ENCODE measurements at regions not wholly inside any gene's neighbourhood (a gene's known extent, or its start where the extent isn't known, plus 50 kb on each side); places are given as distances from the start of the nearest gene placed in this dataset.

DNA sequence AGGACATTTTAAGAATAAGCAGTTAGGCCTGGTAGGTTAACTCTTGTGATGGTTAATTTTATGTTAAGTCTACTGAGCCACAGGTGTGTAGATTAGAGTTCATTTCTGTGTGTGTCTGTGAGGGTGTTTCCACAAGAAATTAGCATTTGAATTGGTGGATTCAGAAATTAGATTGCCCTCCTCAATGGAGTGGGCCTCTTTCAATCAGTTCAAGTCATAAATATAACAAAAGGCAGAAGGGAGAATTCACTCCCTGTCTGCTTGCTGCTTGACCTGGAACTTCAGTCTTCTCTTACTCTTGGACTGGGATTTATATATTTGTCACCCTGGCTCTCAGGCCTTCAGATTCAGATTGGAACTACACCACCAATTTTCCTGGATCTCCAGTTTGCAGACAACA is 55.3 kb upstream of the POM121L12 start:
- Mint-ChIP-seq H3K36me3 (peaks cover 2% of the 10 kb centered on the region), H3K4me3 (no peak overlapping the region), H3K27ac (no peak overlapping the region), H3K4me1 (peaks cover 4% of the 10 kb centered on the region), H3K27me3 (ENCODE audit: insufficient read depth, low read depth) (peaks cover 2% of the 10 kb centered on the region), H3K9me3 (peaks cover 22% of the 10 kb centered on the region)
- Histone ChIP-seq H4K20me1 (ENCODE audit: low read depth) (no peaks in the 10 kb centered on the region), H3K79me2 (ENCODE audit: low read depth) (no peaks in the 10 kb centered on the region), H3K27me3 (no peaks in the 10 kb centered on the region), H3K4me2 (no peak overlapping the region), H3K4me1 (no peaks in the 10 kb centered on the region), H3K9ac (no peak overlapping the region), H3K9me3 (ENCODE audit: low read depth) (no peaks in the 10 kb centered on the region), H3K27ac (no peak overlapping the region), H2AFZ (replicated peaks) (no peak overlapping the region), H3K4me3 (no peak overlapping the region), H3K36me3 (no peaks in the 10 kb centered on the region), H3F3A (ENCODE audit: low read depth) (no peaks in the 10 kb centered on the region)
- TF ChIP-seq EZH2 (IDR thresholded peaks at IDR 0.05) (no peak), EZH2phosphoT487 (IDR thresholded peaks at IDR 0.05) (no peak)
- TF ChIP-seq, protein P1, sequence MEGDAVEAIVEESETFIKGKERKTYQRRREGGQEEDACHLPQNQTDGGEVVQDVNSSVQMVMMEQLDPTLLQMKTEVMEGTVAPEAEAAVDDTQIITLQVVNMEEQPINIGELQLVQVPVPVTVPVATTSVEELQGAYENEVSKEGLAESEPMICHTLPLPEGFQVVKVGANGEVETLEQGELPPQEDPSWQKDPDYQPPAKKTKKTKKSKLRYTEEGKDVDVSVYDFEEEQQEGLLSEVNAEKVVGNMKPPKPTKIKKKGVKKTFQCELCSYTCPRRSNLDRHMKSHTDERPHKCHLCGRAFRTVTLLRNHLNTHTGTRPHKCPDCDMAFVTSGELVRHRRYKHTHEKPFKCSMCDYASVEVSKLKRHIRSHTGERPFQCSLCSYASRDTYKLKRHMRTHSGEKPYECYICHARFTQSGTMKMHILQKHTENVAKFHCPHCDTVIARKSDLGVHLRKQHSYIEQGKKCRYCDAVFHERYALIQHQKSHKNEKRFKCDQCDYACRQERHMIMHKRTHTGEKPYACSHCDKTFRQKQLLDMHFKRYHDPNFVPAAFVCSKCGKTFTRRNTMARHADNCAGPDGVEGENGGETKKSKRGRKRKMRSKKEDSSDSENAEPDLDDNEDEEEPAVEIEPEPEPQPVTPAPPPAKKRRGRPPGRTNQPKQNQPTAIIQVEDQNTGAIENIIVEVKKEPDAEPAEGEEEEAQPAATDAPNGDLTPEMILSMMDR (IDR thresholded peaks at IDR 0.05): no peak
- no peak for DNase-seq (ENCODE audit: low spot score)

DNA sequence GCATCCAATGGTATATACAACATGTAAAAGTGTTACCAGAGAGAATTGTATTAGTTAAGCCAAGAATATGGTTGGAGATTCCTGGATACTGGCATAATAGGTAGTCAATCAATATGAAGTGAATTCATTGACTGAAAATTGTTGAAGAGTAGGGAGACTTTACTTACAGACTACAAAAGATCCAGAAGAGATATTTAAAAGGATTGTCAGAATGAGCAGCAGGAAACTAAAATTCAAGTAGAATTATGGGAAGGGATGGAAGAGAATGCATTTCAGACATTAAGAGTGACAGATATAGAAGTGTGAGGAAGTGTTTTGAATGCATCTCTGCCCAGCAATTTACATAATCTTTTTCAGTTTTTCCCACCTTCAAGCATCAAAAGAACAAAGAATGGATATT is 62.3 kb upstream of the POM121L12 start:
- no peaks in the 10 kb centered on the region for H3K27me3 Mint-ChIP-seq (ENCODE audit: insufficient read depth, low read depth)
- H3F3A ChIP-seq (ENCODE audit: low read depth): no peaks in the 10 kb centered on the region

DNA sequence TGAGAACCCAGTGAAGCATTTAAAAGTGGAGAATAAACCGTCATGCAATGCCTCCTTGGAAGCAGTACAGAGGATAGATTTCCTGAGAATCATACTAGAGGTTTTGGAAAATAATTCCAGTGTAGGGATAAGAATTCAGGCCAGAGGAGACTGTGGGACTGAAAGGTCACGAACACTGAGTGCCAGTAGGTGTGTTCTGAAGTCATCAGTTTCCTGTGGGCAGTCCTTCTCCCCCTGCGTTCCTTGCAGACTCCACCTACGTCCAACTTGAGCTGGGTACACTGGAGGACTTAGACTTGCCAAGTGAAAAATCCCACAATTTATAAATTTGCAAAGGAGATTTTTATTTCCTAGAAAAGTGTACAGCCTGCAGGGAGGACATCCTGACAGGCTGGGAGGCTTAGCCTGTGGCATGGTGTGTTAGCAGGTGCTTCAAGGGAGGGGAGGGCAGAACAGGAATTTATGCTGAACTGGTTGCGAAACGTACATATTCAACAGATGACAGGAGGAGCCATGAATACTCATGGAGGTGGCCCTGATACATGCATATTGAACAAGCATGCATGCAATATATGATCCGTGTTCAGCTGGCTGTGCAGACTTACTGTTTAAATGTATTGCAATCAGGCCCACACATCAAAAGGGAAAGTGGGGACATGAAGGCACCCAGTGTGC is 72.9 kb upstream of the POM121L12 start:
- no peaks in the 10 kb centered on the region for H3K36me3 Mint-ChIP-seq
- H3K27ac Mint-ChIP-seq: no peak overlapping the region
- no peak overlapping the region for H3K4me3 Mint-ChIP-seq
- no peaks in the 10 kb centered on the region for H3K4me1 ChIP-seq
- H2AFZ ChIP-seq (replicated peaks): peak overlapping the region; percentile 5
- H3K9ac ChIP-seq: no peak overlapping the region
- DNase-seq (ENCODE audit: low spot score): no peak
- no peak overlapping the region for H3K4me3 ChIP-seq
- H3K27me3 Mint-ChIP-seq (ENCODE audit: insufficient read depth, low read depth): no peaks in the 10 kb centered on the region
- no peaks in the 10 kb centered on the region for H3K36me3 ChIP-seq
- TF ChIP-seq EZH2 (IDR thresholded peaks at IDR 0.05): no peak
- TF ChIP-seq, protein P1 (IDR thresholded peaks at IDR 0.05): no peak
- TF ChIP-seq EZH2phosphoT487 (IDR thresholded peaks at IDR 0.05): no peak
- no peaks in the 10 kb centered on the region for H3K27me3 ChIP-seq
- no peak overlapping the region for H3K27ac ChIP-seq
- peaks cover 2% of the 10 kb centered on the region for H3K9me3 Mint-ChIP-seq
- no peaks in the 10 kb centered on the region for H3K79me2 ChIP-seq (ENCODE audit: low read depth)
- no peaks in the 10 kb centered on the region for H3K9me3 ChIP-seq (ENCODE audit: low read depth)
- no peaks in the 10 kb centered on the region for H3F3A ChIP-seq (ENCODE audit: low read depth)
- H4K20me1 ChIP-seq (ENCODE audit: low read depth): no peaks in the 10 kb centered on the region
- peaks cover 11% of the 10 kb centered on the region for H3K4me1 Mint-ChIP-seq
- no peak overlapping the region for H3K4me2 ChIP-seq

More for the DNA sequence above, 62.3 kb upstream of the POM121L12 start:
- DNase-seq (ENCODE audit: low spot score): no peak
- no peaks in the 10 kb centered on the region for H4K20me1 ChIP-seq (ENCODE audit: low read depth)
- H3K27ac Mint-ChIP-seq: no peak overlapping the region
- H3K27ac ChIP-seq: no peak overlapping the region
- no peaks in the 10 kb centered on the region for H3K4me1 Mint-ChIP-seq
- TF ChIP-seq EZH2phosphoT487 (IDR thresholded peaks at IDR 0.05) (no peak), EZH2 (IDR thresholded peaks at IDR 0.05) (no peak)
- TF ChIP-seq, protein P1 (IDR thresholded peaks at IDR 0.05): no peak
- no peaks in the 10 kb centered on the region for H3K36me3 Mint-ChIP-seq
- no peak overlapping the region for H3K4me3 Mint-ChIP-seq
- H3K9me3 Mint-ChIP-seq: no peaks in the 10 kb centered on the region
- no peaks in the 10 kb centered on the region for H3K36me3 ChIP-seq
- no peak overlapping the region for H2AFZ ChIP-seq (replicated peaks)
- no peaks in the 10 kb centered on the region for H3K4me1 ChIP-seq
- no peaks in the 10 kb centered on the region for H3K9me3 ChIP-seq (ENCODE audit: low read depth)
- no peaks in the 10 kb centered on the region for H3K79me2 ChIP-seq (ENCODE audit: low read depth)
- H3K4me3 ChIP-seq: no peak overlapping the region
- no peak overlapping the region for H3K9ac ChIP-seq
- H3K4me2 ChIP-seq: no peak overlapping the region
- no peaks in the 10 kb centered on the region for H3K27me3 ChIP-seq

Data from neural progenitor cell (in vitro differentiated cells).